Erythroblast (primary cell): ENCODE measurements at regions not wholly inside any gene's neighbourhood (a gene's known extent, or its start where the extent isn't known, plus 50 kb on each side); places are given as distances from the start of the nearest gene placed in this dataset.

Experiments used
- GATA1 ChIP-seq: IDR thresholded peaks from 2 replicates; pipeline ENCODE4 v1.6.1; 2011; ENCODE audit warnings: low read depth, mild to moderate bottlenecking, control low read depth, low read length, moderate library complexity
- POLR2A ChIP-seq: IDR thresholded peaks from 2 replicates; pipeline ENCODE4 v1.6.1; 2011; ENCODE audit warnings: mild to moderate bottlenecking, low read length

DNA sequence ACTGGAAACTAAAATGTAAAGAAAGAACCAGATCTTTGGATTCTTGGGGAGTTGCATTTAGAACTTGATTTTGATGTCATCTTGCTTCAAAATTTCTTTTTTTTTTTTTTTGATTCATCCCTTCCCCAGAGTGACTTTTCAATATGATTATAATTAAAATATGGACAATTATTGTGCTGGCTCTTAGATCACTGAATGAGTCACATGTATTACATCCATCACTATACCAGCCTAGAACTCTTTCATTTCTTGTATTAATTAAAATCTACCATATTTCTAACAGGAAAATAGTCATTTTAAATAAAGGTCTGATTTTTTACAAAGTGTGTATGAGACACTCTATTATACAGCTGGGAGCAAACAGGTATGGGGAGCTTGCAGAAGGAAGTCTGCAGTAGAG, 269.5 kb upstream of the AKR1E2 start:
- no peak for TF ChIP-seq POLR2A
- no peak for TF ChIP-seq GATA1
